ENCODE measurements at regions not wholly inside any gene's neighbourhood (a gene's known extent, or its start where the extent isn't known, plus 50 kb on each side); places are given as distances from the start of the nearest gene placed in this dataset.

DNA sequence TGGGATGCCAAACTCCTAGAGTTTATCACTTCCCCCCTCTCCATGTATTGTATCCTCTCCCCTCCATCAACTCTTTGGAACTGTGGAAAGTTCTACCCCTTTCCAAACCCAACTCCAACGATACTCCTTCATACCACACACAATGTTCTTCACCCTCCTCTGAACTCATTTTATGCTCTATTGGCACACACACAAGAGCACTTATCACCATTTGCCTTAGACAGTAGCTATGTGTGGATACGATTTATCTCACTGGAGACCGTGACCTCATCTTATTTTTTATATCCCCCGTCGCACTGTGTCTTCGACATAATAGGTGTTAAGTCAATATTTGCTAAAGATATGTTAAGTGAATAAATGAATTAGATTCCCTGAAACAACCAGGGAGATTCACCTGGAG, 316.5 kb upstream of the PROK2 start:
- TF ChIP-seq, protein P1, sequence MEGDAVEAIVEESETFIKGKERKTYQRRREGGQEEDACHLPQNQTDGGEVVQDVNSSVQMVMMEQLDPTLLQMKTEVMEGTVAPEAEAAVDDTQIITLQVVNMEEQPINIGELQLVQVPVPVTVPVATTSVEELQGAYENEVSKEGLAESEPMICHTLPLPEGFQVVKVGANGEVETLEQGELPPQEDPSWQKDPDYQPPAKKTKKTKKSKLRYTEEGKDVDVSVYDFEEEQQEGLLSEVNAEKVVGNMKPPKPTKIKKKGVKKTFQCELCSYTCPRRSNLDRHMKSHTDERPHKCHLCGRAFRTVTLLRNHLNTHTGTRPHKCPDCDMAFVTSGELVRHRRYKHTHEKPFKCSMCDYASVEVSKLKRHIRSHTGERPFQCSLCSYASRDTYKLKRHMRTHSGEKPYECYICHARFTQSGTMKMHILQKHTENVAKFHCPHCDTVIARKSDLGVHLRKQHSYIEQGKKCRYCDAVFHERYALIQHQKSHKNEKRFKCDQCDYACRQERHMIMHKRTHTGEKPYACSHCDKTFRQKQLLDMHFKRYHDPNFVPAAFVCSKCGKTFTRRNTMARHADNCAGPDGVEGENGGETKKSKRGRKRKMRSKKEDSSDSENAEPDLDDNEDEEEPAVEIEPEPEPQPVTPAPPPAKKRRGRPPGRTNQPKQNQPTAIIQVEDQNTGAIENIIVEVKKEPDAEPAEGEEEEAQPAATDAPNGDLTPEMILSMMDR (IDR thresholded peaks at IDR 0.05; ENCODE audit: extremely low read depth in 1 of 2, insufficient read depth in 1 of 2, low read depth in 1 of 2, low read length in 2 of 2): no peak
- TF ChIP-seq MYC (IDR thresholded peaks at IDR 0.05; ENCODE audit: low read depth, low read length) (no peak), EZH2 (IDR thresholded peaks at IDR 0.05; ENCODE audit: borderline replicate concordance, low read depth, low read length, severe bottlenecking) (no peak), MAX (IDR thresholded peaks at IDR 0.05; ENCODE audit: insufficient read depth, insufficient read length) (no peak), POLR2A (IDR thresholded peaks at IDR 0.05; ENCODE audit: low read depth, low read length) (no peak)

Data from endothelial cell of umbilical vein (primary cell).